ENCODE measurements at regions not wholly inside any gene's neighbourhood (a gene's known extent, or its start where the extent isn't known, plus 50 kb on each side); places are given as distances from the start of the nearest gene placed in this dataset.

DNA sequence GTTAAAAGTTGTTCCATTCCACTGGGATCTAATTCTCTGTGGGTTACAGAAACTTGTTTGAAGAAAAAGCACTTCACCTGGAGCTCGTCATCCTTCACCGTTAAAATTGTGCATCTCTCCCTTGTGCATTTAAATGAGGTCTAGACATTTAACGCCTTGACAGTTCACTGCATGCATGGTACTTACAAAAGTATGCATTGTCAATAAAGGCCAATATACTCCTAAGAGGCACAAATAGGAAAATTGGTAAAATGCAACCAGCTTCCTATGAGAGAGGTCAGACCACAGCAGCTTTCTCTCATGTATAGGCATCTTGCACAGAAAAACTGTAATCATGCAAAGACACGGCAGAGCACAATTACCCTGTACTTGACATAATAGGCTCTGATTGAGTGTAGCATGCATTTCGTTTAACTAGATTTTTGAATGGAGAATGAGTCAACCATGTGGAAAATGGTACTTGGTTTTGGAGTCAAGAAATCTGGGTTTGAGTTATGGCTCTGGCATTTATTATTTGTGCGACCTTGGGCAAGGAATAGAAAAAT is 378.5 kb downstream of the RFPL4B start:
- H3K79me2 ChIP-seq (ENCODE audit: insufficient read depth, low read length), result no peaks in the 10 kb centered on the region

DNA sequence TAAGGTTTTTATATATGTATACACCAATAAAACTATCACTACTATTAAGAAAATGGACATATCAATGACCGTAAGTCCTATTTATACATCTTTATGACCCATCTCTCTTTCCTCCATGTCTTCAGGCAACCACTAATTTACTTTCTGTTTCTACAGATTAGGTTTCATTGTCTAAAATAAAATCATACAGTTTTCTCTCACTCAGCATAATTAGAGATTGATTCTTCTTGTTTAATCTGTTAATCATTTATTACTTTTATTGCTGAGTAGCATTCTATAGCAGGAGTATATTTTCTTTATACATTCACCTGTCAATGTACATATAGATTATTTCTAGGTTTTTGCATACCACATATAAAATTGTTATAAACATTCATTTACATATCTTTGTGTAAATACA is 388.0 kb downstream of the RFPL4B start:
- Histone ChIP-seq H3K27me3 (ENCODE audit: insufficient read depth, low read length) (no peaks in the 10 kb centered on the region), H3K4me2 (ENCODE audit: low read length) (no peak overlapping the region), H3K9ac (ENCODE audit: low read length) (no peak overlapping the region), H3K9me2 (ENCODE audit: low read depth, low read length) (no peaks in the 10 kb centered on the region), H3K4me3 (ENCODE audit: low read depth, low read length, poor library complexity, severe bottlenecking) (no peak overlapping the region), H3F3A (ENCODE audit: insufficient read depth, low read length) (no peaks in the 10 kb centered on the region), H4K20me1 (ENCODE audit: insufficient read depth, low read length) (no peaks in the 10 kb centered on the region), H3K4me1 (ENCODE audit: insufficient read depth, low read length, severe bottlenecking) (no peaks in the 10 kb centered on the region), H3K79me2 (ENCODE audit: insufficient read depth, low read length) (no peaks in the 10 kb centered on the region), H3K27ac (ENCODE audit: low read depth, low read length, poor library complexity, severe bottlenecking) (no peak overlapping the region), H2AFZ (ENCODE audit: low read length) (no peak overlapping the region), H3K36me3 (ENCODE audit: insufficient read depth, low read length) (no peaks in the 10 kb centered on the region), H3K9me3 (ENCODE audit: low read length) (no peaks in the 10 kb centered on the region)
- TF ChIP-seq, protein P1, sequence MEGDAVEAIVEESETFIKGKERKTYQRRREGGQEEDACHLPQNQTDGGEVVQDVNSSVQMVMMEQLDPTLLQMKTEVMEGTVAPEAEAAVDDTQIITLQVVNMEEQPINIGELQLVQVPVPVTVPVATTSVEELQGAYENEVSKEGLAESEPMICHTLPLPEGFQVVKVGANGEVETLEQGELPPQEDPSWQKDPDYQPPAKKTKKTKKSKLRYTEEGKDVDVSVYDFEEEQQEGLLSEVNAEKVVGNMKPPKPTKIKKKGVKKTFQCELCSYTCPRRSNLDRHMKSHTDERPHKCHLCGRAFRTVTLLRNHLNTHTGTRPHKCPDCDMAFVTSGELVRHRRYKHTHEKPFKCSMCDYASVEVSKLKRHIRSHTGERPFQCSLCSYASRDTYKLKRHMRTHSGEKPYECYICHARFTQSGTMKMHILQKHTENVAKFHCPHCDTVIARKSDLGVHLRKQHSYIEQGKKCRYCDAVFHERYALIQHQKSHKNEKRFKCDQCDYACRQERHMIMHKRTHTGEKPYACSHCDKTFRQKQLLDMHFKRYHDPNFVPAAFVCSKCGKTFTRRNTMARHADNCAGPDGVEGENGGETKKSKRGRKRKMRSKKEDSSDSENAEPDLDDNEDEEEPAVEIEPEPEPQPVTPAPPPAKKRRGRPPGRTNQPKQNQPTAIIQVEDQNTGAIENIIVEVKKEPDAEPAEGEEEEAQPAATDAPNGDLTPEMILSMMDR (IDR thresholded peaks at IDR 0.05; ENCODE audit: low read length), result no peak
- TF ChIP-seq EZH2 (IDR thresholded peaks at IDR 0.05; ENCODE audit: borderline replicate concordance, low read length), result no peak

More for the DNA sequence above, 378.5 kb downstream of the RFPL4B start:
- no peaks in the 10 kb centered on the region for H3F3A ChIP-seq (ENCODE audit: insufficient read depth, low read length)
- no peak overlapping the region for H3K4me3 ChIP-seq (ENCODE audit: low read depth, low read length, poor library complexity, severe bottlenecking)
- H3K9me2 ChIP-seq (ENCODE audit: low read depth, low read length), result no peaks in the 10 kb centered on the region
- no peak overlapping the region for H3K4me2 ChIP-seq (ENCODE audit: low read length)
- H4K20me1 ChIP-seq (ENCODE audit: insufficient read depth, low read length), result no peaks in the 10 kb centered on the region
- no peaks in the 10 kb centered on the region for H3K9me3 ChIP-seq (ENCODE audit: low read length)
- no peak for TF ChIP-seq EZH2 (IDR thresholded peaks at IDR 0.05; ENCODE audit: borderline replicate concordance, low read length)
- TF ChIP-seq, protein P1 (IDR thresholded peaks at IDR 0.05; ENCODE audit: low read length), result no peak
- no peaks in the 10 kb centered on the region for H3K27me3 ChIP-seq (ENCODE audit: insufficient read depth, low read length)
- no peaks in the 10 kb centered on the region for H3K4me1 ChIP-seq (ENCODE audit: insufficient read depth, low read length, severe bottlenecking)
- H2AFZ ChIP-seq (ENCODE audit: low read length), result no peak overlapping the region
- H3K9ac ChIP-seq (ENCODE audit: low read length), result no peak overlapping the region
- H3K36me3 ChIP-seq (ENCODE audit: insufficient read depth, low read length), result no peaks in the 10 kb centered on the region
- no peak overlapping the region for H3K27ac ChIP-seq (ENCODE audit: low read depth, low read length, poor library complexity, severe bottlenecking)

DNA sequence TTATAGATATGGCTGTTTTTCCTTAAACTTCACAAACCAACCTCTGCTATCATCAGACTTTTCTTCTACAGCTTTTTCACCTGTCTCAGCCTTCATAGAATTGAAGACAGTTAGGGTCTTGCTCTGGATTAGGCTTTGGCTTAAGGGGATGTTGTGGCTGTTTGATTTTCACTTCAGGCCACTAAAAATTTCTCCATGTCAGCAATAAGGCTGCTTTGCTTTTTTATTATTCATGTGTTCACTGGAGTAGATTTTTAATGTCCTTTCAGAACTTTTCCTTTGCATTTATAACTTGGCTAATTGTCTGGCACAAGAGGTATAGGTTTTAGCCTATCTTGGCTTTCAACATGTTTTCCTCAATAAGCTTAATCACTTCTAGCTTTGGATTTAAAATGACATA is 392.6 kb downstream of the RFPL4B start:
- Histone ChIP-seq H2AFZ (ENCODE audit: low read length) (no peak overlapping the region), H3K9me2 (ENCODE audit: low read depth, low read length) (no peaks in the 10 kb centered on the region), H4K20me1 (ENCODE audit: insufficient read depth, low read length) (no peaks in the 10 kb centered on the region), H3K4me2 (ENCODE audit: low read length) (no peak overlapping the region), H3K27ac (ENCODE audit: low read depth, low read length, poor library complexity, severe bottlenecking) (no peak overlapping the region), H3K9me3 (ENCODE audit: low read length) (no peaks in the 10 kb centered on the region), H3K27me3 (ENCODE audit: insufficient read depth, low read length) (no peaks in the 10 kb centered on the region), H3K4me3 (ENCODE audit: low read depth, low read length, poor library complexity, severe bottlenecking) (no peak overlapping the region), H3K36me3 (ENCODE audit: insufficient read depth, low read length) (no peaks in the 10 kb centered on the region), H3K9ac (ENCODE audit: low read length) (no peak overlapping the region), H3K79me2 (ENCODE audit: insufficient read depth, low read length) (no peaks in the 10 kb centered on the region), H3K4me1 (ENCODE audit: insufficient read depth, low read length, severe bottlenecking) (no peaks in the 10 kb centered on the region), H3F3A (ENCODE audit: insufficient read depth, low read length) (no peaks in the 10 kb centered on the region)
- no peak for TF ChIP-seq EZH2 (IDR thresholded peaks at IDR 0.05; ENCODE audit: borderline replicate concordance, low read length)
- TF ChIP-seq, protein P1 (IDR thresholded peaks at IDR 0.05; ENCODE audit: low read length), result no peak
